Retinal pigment epithelial cell (primary cell): ENCODE measurements at regions not wholly inside any gene's neighbourhood (a gene's known extent, or its start where the extent isn't known, plus 50 kb on each side); places are given as distances from the start of the nearest gene placed in this dataset.

Source experiments
- DNase-seq: peaks from one replicate; pipeline ENCODE4 v3.0.0-alpha.2; 2010; ENCODE audit warnings: low read depth
- H3K4me3 ChIP-seq: 2 replicates; pipeline ENCODE4 v1.5.1; 2011; ENCODE audit warnings: mild to moderate bottlenecking, low read length, control low read depth, moderate library complexity
- CTCF ChIP-seq: conservative IDR thresholded peaks from 2 replicates; pipeline ENCODE4 v1.5.1; 2011; ENCODE audit warnings: low read depth, low read length, control low read depth, inconsistent platforms

GRCh38 chr16:66172463-66172862 is 194.0 kb upstream of the CDH5 start:
- no peak for DNase-seq
- TF ChIP-seq CTCF: no peak
- H3K4me3 ChIP-seq: no peak overlapping the region

GRCh38 chr16:66171578-66171977 is 194.9 kb upstream of the CDH5 start:
- no peak overlapping the region for H3K4me3 ChIP-seq
- no peak for DNase-seq
- TF ChIP-seq CTCF: no peak

- no peak overlapping the region for H3K4me3 ChIP-seq
- no peak for TF ChIP-seq CTCF
- DNase-seq: no peak
These were observed 195.5 kb upstream of the CDH5 start for GRCh38 chr16:66170989-66171388.

- no peak for TF ChIP-seq CTCF
- DNase-seq: no peak
- no peak overlapping the region for H3K4me3 ChIP-seq
These were observed 196.7 kb upstream of the CDH5 start for GRCh38 chr16:66169817-66170216.

- DNase-seq: no peak
- no peak for TF ChIP-seq CTCF
- no peak overlapping the region for H3K4me3 ChIP-seq
These were observed 197.7 kb upstream of the CDH5 start for GRCh38 chr16:66168777-66169176.

GRCh38 chr16:66167564-66168291 is 198.8 kb upstream of the CDH5 start:
- TF ChIP-seq CTCF: peak; percentile 48
- H3K4me3 ChIP-seq: no peak overlapping the region
- DNase-seq: no peak

- DNase-seq: no peak
- no peak overlapping the region for H3K4me3 ChIP-seq
- no peak for TF ChIP-seq CTCF
These were observed 200.0 kb upstream of the CDH5 start for GRCh38 chr16:66166490-66166889.
